Stomach smooth muscle (tissue), 2 donors: ENCODE measurements at regions not wholly inside any gene's neighbourhood (a gene's known extent, or its start where the extent isn't known, plus 50 kb on each side); places are given as distances from the start of the nearest gene placed in this dataset.

ENCODE experiments used
- H3K27ac ChIP-seq: one replicate; pipeline ENCODE4 v1.7.0; 2013; ENCODE audit warnings: mild to moderate bottlenecking, low read length, inconsistent platforms
- H3K27me3 ChIP-seq, 2 donors: one replicate each; pipeline ENCODE4 v1.7.0; 2013; ENCODE audit warnings: low read length in 2 of 2; ENCODE audit not compliant: insufficient read depth in 2 of 2, control insufficient read depth in 1 of 2
- H3K36me3 ChIP-seq, 2 donors: one replicate each; pipeline ENCODE4 v1.7.0; 2013; ENCODE audit warnings: low read length in 2 of 2; ENCODE audit not compliant: control insufficient read depth in 2 of 2, insufficient read depth in 2 of 2
- H3K4me1 ChIP-seq: one replicate; pipeline ENCODE4 v1.7.0; 2013; ENCODE audit warnings: low read length; ENCODE audit not compliant: control insufficient read depth, insufficient read depth
- H3K4me3 ChIP-seq, 2 donors: one replicate each; pipeline ENCODE4 v1.7.0; 2013; ENCODE audit warnings: low read length in 2 of 2
- H3K9ac ChIP-seq, 2 donors: one replicate each; pipeline ENCODE4 v1.7.0; 2013; ENCODE audit warnings: low read length in 2 of 2, mild to moderate bottlenecking in 1 of 2
- H3K9me3 ChIP-seq, 2 donors: one replicate each; pipeline ENCODE4 v1.7.0; 2013; ENCODE audit warnings: low read length in 2 of 2; ENCODE audit not compliant: control insufficient read depth in 2 of 2
- donor health status: healthy.
- donor health status: Pancreatic carcinoma.

GRCh38 chr7:33742521-33742920 lies 162.8 kb upstream of the BMPER start:
- no peak overlapping the region for H3K9ac ChIP-seq
- peaks cover 3% of the 10 kb centered on the region for H3K4me1 ChIP-seq
- no peak overlapping the region for H3K4me3 ChIP-seq
- no peaks in the 10 kb centered on the region for H3K36me3 ChIP-seq
- peaks cover 0 to 6% of the 10 kb centered on the region in 2 donors for H3K9me3 ChIP-seq
- H3K27ac ChIP-seq = no peak overlapping the region
- H3K27me3 ChIP-seq = no peaks in the 10 kb centered on the region

GRCh38 chr7:33742999-33743587 lies 162.2 kb upstream of the BMPER start:
- no peak overlapping the region for H3K27ac ChIP-seq
- no peak overlapping the region for H3K4me3 ChIP-seq
- no peak overlapping the region for H3K9ac ChIP-seq
- H3K9me3 ChIP-seq = peaks cover 0 to 6% of the 10 kb centered on the region in 2 donors
- H3K27me3 ChIP-seq = no peaks in the 10 kb centered on the region
- H3K4me1 ChIP-seq = peaks cover 3% of the 10 kb centered on the region
- H3K36me3 ChIP-seq = no peaks in the 10 kb centered on the region

- H3K4me1 ChIP-seq = peaks cover 3% of the 10 kb centered on the region
- H3K9me3 ChIP-seq = peaks cover 0 to 6% of the 10 kb centered on the region in 2 donors
- no peak overlapping the region for H3K4me3 ChIP-seq
- H3K27ac ChIP-seq = no peak overlapping the region
- no peaks in the 10 kb centered on the region for H3K27me3 ChIP-seq
- no peaks in the 10 kb centered on the region for H3K36me3 ChIP-seq
- no peak overlapping the region for H3K9ac ChIP-seq
These were observed 161.7 kb upstream of the BMPER start for GRCh38 chr7:33743594-33743993.

- Histone ChIP-seq H3K9ac (no peak overlapping the region), H3K27ac (no peak overlapping the region), H3K27me3 (no peaks in the 10 kb centered on the region), H3K4me1 (peaks cover 3% of the 10 kb centered on the region), H3K9me3 (peaks cover 0 to 6% of the 10 kb centered on the region in 2 donors), H3K36me3 (no peaks in the 10 kb centered on the region), H3K4me3 (no peak overlapping the region)
These were observed 160.9 kb upstream of the BMPER start for GRCh38 chr7:33744293-33745075.

- H3K4me3 ChIP-seq = no peak overlapping the region
- no peaks in the 10 kb centered on the region for H3K36me3 ChIP-seq
- H3K27ac ChIP-seq = no peak overlapping the region
- peaks cover 3% of the 10 kb centered on the region for H3K4me1 ChIP-seq
- peaks cover 0 to 6% of the 10 kb centered on the region in 2 donors for H3K9me3 ChIP-seq
- no peak overlapping the region for H3K9ac ChIP-seq
- H3K27me3 ChIP-seq = no peaks in the 10 kb centered on the region
These were observed 159.4 kb upstream of the BMPER start for GRCh38 chr7:33745934-33746333.

GRCh38 chr7:33748793-33749192 lies 156.5 kb upstream of the BMPER start:
- Histone ChIP-seq H3K4me3 (no peak overlapping the region), H3K36me3 (no peaks in the 10 kb centered on the region), H3K27ac (no peak overlapping the region), H3K9ac (no peak overlapping the region), H3K4me1 (no peaks in the 10 kb centered on the region), H3K27me3 (no peaks in the 10 kb centered on the region), H3K9me3 (peaks cover 0 to 5% of the 10 kb centered on the region in 2 donors)

GRCh38 chr7:33750177-33750576 lies 155.2 kb upstream of the BMPER start:
- Histone ChIP-seq H3K4me1 (peaks cover 3% of the 10 kb centered on the region), H3K36me3 (no peaks in the 10 kb centered on the region), H3K9ac (no peak overlapping the region), H3K9me3 (no peaks in the 10 kb centered on the region), H3K27ac (no peak overlapping the region), H3K4me3 (no peak overlapping the region), H3K27me3 (no peaks in the 10 kb centered on the region)

GRCh38 chr7:33751443-33751842 lies 153.9 kb upstream of the BMPER start:
- Histone ChIP-seq H3K9me3 (no peaks in the 10 kb centered on the region), H3K9ac (no peak overlapping the region), H3K27ac (no peak overlapping the region), H3K4me1 (peaks cover 10% of the 10 kb centered on the region), H3K4me3 (no peak overlapping the region), H3K27me3 (no peaks in the 10 kb centered on the region), H3K36me3 (no peaks in the 10 kb centered on the region)

- H3K9ac ChIP-seq = no peak overlapping the region
These were observed 151.3 kb upstream of the BMPER start for GRCh38 chr7:33753881-33754525.

GRCh38 chr7:33754933-33755928 lies 150.1 kb upstream of the BMPER start:
- H3K4me3 ChIP-seq = no peak overlapping the region
- H3K36me3 ChIP-seq = no peaks in the 10 kb centered on the region
- H3K27me3 ChIP-seq = no peaks in the 10 kb centered on the region
- no peaks in the 10 kb centered on the region for H3K9me3 ChIP-seq
- H3K4me1 ChIP-seq = peaks cover 17% of the 10 kb centered on the region
- no peak overlapping the region for H3K9ac ChIP-seq
- no peak overlapping the region for H3K27ac ChIP-seq

More at GRCh38 chr7:33753881-33754525, 151.3 kb upstream of the BMPER start:
- no peak overlapping the region for H3K4me3 ChIP-seq
- peaks cover 17% of the 10 kb centered on the region for H3K4me1 ChIP-seq
- H3K36me3 ChIP-seq = no peaks in the 10 kb centered on the region
- H3K9me3 ChIP-seq = no peaks in the 10 kb centered on the region
- no peak overlapping the region for H3K27ac ChIP-seq
- H3K27me3 ChIP-seq = no peaks in the 10 kb centered on the region
